ENCODE measurements at regions not wholly inside any gene's neighbourhood (a gene's known extent, or its start where the extent isn't known, plus 50 kb on each side); places are given as distances from the start of the nearest gene placed in this dataset.
A peak's percentile ranks its signal among the peaks of the same experiment; 100 is the strongest.
"Not testable (repeated sequence)": the region's sequence is repeated elsewhere in the genome, so short reads cannot be mapped to it uniquely, and the experiment has no call there.

GRCh38 chr10:35963685-35964084, 321.6 kb upstream of the FZD8 start:
- no peaks in the 10 kb centered on the region for H3K27me3 Mint-ChIP-seq (ENCODE audit: unreplicated experiment)
- peaks cover 10% of the 10 kb centered on the region for H3K4me1 Mint-ChIP-seq (ENCODE audit: unreplicated experiment)
- TF ChIP-seq, protein P1, sequence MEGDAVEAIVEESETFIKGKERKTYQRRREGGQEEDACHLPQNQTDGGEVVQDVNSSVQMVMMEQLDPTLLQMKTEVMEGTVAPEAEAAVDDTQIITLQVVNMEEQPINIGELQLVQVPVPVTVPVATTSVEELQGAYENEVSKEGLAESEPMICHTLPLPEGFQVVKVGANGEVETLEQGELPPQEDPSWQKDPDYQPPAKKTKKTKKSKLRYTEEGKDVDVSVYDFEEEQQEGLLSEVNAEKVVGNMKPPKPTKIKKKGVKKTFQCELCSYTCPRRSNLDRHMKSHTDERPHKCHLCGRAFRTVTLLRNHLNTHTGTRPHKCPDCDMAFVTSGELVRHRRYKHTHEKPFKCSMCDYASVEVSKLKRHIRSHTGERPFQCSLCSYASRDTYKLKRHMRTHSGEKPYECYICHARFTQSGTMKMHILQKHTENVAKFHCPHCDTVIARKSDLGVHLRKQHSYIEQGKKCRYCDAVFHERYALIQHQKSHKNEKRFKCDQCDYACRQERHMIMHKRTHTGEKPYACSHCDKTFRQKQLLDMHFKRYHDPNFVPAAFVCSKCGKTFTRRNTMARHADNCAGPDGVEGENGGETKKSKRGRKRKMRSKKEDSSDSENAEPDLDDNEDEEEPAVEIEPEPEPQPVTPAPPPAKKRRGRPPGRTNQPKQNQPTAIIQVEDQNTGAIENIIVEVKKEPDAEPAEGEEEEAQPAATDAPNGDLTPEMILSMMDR (IDR thresholded peaks at IDR 0.05; ENCODE audit: unreplicated experiment): no peak
- no peaks in the 10 kb centered on the region for H3K9me3 Mint-ChIP-seq (ENCODE audit: unreplicated experiment)
- H3K4me3 Mint-ChIP-seq (ENCODE audit: unreplicated experiment): no peak overlapping the region
- DNase-seq (ENCODE audit: low spot score): no peak
- no peaks in the 10 kb centered on the region for H3K36me3 Mint-ChIP-seq (ENCODE audit: low read depth, unreplicated experiment)
- H3K27ac Mint-ChIP-seq (ENCODE audit: unreplicated experiment): no peak overlapping the region

GRCh38 chr10:35961501-35961900, 319.4 kb upstream of the FZD8 start:
- H3K9me3 Mint-ChIP-seq (ENCODE audit: unreplicated experiment): no peaks in the 10 kb centered on the region
- TF ChIP-seq, protein P1 (IDR thresholded peaks at IDR 0.05; ENCODE audit: unreplicated experiment): no peak
- H3K27ac Mint-ChIP-seq (ENCODE audit: unreplicated experiment): no peak overlapping the region
- no peaks in the 10 kb centered on the region for H3K36me3 Mint-ChIP-seq (ENCODE audit: low read depth, unreplicated experiment)
- no peak for DNase-seq (ENCODE audit: low spot score)
- no peak overlapping the region for H3K4me3 Mint-ChIP-seq (ENCODE audit: unreplicated experiment)
- no peaks in the 10 kb centered on the region for H3K27me3 Mint-ChIP-seq (ENCODE audit: unreplicated experiment)
- H3K4me1 Mint-ChIP-seq (ENCODE audit: unreplicated experiment): peaks cover 17% of the 10 kb centered on the region

DNA sequence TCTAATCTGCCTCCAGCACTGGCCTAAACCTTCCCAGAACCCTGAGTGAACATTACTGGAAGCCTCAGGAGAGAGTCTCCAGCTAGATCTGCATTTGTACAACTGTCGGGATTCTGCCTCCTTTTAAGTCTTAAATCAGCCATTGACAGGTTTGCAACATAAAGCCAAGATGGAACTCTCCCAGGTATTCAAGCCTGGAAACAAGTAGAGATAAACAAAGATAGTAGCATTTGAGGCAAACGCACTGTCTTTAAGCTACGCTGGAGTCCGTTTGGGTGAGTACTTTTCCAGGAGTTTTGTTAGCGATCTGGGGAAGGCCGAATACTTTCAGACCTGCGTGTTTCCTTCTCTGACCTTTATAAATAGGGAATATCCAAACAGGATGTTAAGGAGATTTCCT, 317.2 kb upstream of the FZD8 start:
- H3K4me3 Mint-ChIP-seq (ENCODE audit: unreplicated experiment): no peak overlapping the region
- TF ChIP-seq, protein P1 (IDR thresholded peaks at IDR 0.05; ENCODE audit: unreplicated experiment): no peak
- H3K27me3 Mint-ChIP-seq (ENCODE audit: unreplicated experiment): no peaks in the 10 kb centered on the region
- no peaks in the 10 kb centered on the region for H3K9me3 Mint-ChIP-seq (ENCODE audit: unreplicated experiment)
- no peaks in the 10 kb centered on the region for H3K36me3 Mint-ChIP-seq (ENCODE audit: low read depth, unreplicated experiment)
- peaks cover 17% of the 10 kb centered on the region for H3K4me1 Mint-ChIP-seq (ENCODE audit: unreplicated experiment)
- no peak for DNase-seq (ENCODE audit: low spot score)
- H3K27ac Mint-ChIP-seq (ENCODE audit: unreplicated experiment): peak overlapping the region; percentile 74

DNA sequence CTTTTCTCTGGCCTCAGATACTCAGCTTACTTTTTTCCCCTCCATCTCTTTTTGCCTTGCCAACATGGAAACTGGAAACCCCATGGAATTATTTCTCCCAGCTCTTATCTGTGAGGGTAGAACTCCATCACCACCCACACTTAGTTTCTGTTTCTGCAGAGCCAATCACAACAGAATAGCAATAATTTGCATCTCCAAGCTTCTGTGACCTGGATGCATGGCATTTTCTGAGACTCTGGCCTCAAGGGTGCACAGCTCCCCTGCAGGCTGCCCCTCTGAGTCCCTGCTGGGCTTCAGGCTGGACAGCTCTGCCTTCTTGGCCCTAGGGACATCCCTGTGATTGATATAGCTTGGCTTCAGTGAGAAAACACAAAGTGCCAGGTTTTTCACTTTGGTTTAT, 316.5 kb upstream of the FZD8 start:
- DNase-seq (ENCODE audit: low spot score); H3K4me3 Mint-ChIP-seq (ENCODE audit: unreplicated experiment); H3K27ac Mint-ChIP-seq (ENCODE audit: unreplicated experiment); H3K36me3 Mint-ChIP-seq (ENCODE audit: low read depth, unreplicated experiment); H3K9me3 Mint-ChIP-seq (ENCODE audit: unreplicated experiment); H3K27me3 Mint-ChIP-seq (ENCODE audit: unreplicated experiment): not testable (repeated sequence)
- peaks cover 17% of the 10 kb centered on the region for H3K4me1 Mint-ChIP-seq (ENCODE audit: unreplicated experiment)

DNA sequence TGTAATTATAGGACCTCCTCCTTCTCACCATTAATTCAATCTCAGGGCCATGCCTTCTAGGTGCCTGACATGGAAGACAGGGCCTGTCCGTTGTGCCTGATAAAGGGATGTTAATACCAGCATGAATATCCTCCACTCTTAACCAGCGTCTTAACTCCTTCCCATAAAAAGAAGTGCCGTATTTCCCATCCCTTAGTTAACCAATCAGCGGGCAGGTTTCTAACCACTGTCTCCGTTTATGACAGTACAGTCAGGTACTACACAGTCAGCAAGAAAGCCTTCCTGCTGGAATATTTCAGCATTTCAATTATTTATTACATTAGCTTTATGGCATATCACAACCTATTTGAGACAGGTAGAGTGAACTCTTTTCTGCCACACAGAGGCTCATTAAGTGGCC, 308.6 kb upstream of the FZD8 start:
- no peak overlapping the region for H3K4me3 Mint-ChIP-seq (ENCODE audit: unreplicated experiment)
- TF ChIP-seq, protein P1 (IDR thresholded peaks at IDR 0.05; ENCODE audit: unreplicated experiment): no peak
- H3K4me1 Mint-ChIP-seq (ENCODE audit: unreplicated experiment): peaks cover 4% of the 10 kb centered on the region
- H3K27ac Mint-ChIP-seq (ENCODE audit: unreplicated experiment): no peak overlapping the region
- H3K36me3 Mint-ChIP-seq (ENCODE audit: low read depth, unreplicated experiment): no peaks in the 10 kb centered on the region
- no peak for DNase-seq (ENCODE audit: low spot score)
- no peaks in the 10 kb centered on the region for H3K27me3 Mint-ChIP-seq (ENCODE audit: unreplicated experiment)
- no peaks in the 10 kb centered on the region for H3K9me3 Mint-ChIP-seq (ENCODE audit: unreplicated experiment)

DNA sequence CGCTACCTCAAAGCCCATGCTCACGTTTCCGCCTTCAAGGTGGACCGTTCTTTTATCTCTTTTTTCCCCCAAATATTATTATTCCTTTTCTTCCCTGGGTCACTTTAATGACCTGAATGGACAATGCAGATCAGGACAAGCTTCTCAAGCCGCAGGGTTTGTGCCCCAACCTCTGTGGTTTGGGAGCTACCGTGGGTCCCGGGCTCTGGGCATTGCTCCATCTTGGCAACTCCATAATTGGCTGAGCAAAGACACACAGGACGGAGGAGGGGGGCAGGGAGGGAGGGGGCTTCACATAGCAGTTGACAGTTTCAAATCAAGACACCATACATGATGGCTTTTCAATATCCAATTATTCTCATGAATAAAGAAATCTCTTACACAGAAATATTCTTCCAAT, 308.1 kb upstream of the FZD8 start:
- no peak overlapping the region for H3K4me3 Mint-ChIP-seq (ENCODE audit: unreplicated experiment)
- peaks cover 4% of the 10 kb centered on the region for H3K4me1 Mint-ChIP-seq (ENCODE audit: unreplicated experiment)

More for the DNA sequence above, 308.1 kb upstream of the FZD8 start:
- H3K36me3 Mint-ChIP-seq (ENCODE audit: low read depth, unreplicated experiment): no peaks in the 10 kb centered on the region
- H3K9me3 Mint-ChIP-seq (ENCODE audit: unreplicated experiment): no peaks in the 10 kb centered on the region
- DNase-seq (ENCODE audit: low spot score): no peak
- no peaks in the 10 kb centered on the region for H3K27me3 Mint-ChIP-seq (ENCODE audit: unreplicated experiment)
- TF ChIP-seq, protein P1 (IDR thresholded peaks at IDR 0.05; ENCODE audit: unreplicated experiment): no peak
- H3K27ac Mint-ChIP-seq (ENCODE audit: unreplicated experiment): no peak overlapping the region

Measured in endothelial cell (in vitro differentiated cells).